Neural cell (in vitro differentiated cells): ENCODE measurements at regions not wholly inside any gene's neighbourhood (a gene's known extent, or its start where the extent isn't known, plus 50 kb on each side); places are given as distances from the start of the nearest gene placed in this dataset.

ENCODE experiments used
- H2AFZ ChIP-seq: fragments of 200-600, 300-800 bp; sonication (generic), shearing (Covaris generic); 2 replicates; pipeline ENCODE4 v1.6.0; 2014; ENCODE audit warnings: low read depth, mild to moderate bottlenecking, antibody characterized with exemption, low read length, moderate library complexity
- H3F3A ChIP-seq: fragments of 200-600 bp; shearing (Covaris generic); 2 replicates; pipeline ENCODE4 v1.6.1; 2016; ENCODE audit warnings: mild to moderate bottlenecking, moderate library complexity, mixed read lengths, antibody characterized with exemption, low read length; ENCODE audit not compliant: insufficient read depth, poor library complexity, severe bottlenecking
- H3K27ac ChIP-seq: fragments of 200-600, 300-800 bp; sonication (generic), shearing (Covaris generic); 2 replicates; pipeline ENCODE4 v1.5.1; 2014; ENCODE audit warnings: mild to moderate bottlenecking, low read length, moderate library complexity
- H3K27me3 ChIP-seq: fragments of 300-800, 200-600 bp; sonication (generic), shearing (Covaris generic); 2 replicates; pipeline ENCODE4 v1.6.0; 2014; ENCODE audit warnings: mild to moderate bottlenecking, low read depth, low read length, moderate library complexity; ENCODE audit not compliant: insufficient read depth
- H3K36me3 ChIP-seq: fragments of 300-800, 200-600 bp; sonication (generic), shearing (Covaris generic); 2 replicates; pipeline ENCODE4 v1.5.1; 2014; ENCODE audit warnings: mild to moderate bottlenecking, antibody characterized with exemption, low read length, moderate library complexity; ENCODE audit not compliant: insufficient read depth
- H3K4me2 ChIP-seq: fragments of 300-800, 200-600 bp; sonication (generic), shearing (Covaris generic); 2 replicates; pipeline ENCODE4 v1.6.0; 2014; ENCODE audit warnings: mild to moderate bottlenecking, low read length
- H3K4me3 ChIP-seq: fragments of 300-800, 200-600 bp; sonication (generic), shearing (Covaris generic); 2 replicates; pipeline ENCODE4 v1.5.1; 2014; ENCODE audit warnings: mild to moderate bottlenecking, low read length, moderate library complexity
- H3K79me2 ChIP-seq: fragments of 200-600 bp; shearing (Covaris generic); replicated peaks from 2 replicates; pipeline ENCODE4 v1.6.0; 2014; ENCODE audit warnings: mild to moderate bottlenecking, low read length, moderate library complexity; ENCODE audit not compliant: insufficient read depth
- H3K9ac ChIP-seq: fragments of 300-800, 200-600 bp; sonication (generic), shearing (Covaris generic); 2 replicates; pipeline ENCODE4 v1.6.1; 2016; ENCODE audit warnings: mild to moderate bottlenecking, low read length, mixed read lengths
- H3K9me2 ChIP-seq: fragments of 200-600 bp; shearing (Covaris generic); 2 replicates; pipeline ENCODE4 v1.6.1; 2016; ENCODE audit warnings: mild to moderate bottlenecking, low read length, mixed read lengths; ENCODE audit not compliant: insufficient read depth
- H3K9me3 ChIP-seq: fragments of 200-600, 300-800 bp; sonication (generic), shearing (Covaris generic); 2 replicates; pipeline ENCODE4 v1.6.1; 2016; ENCODE audit warnings: mild to moderate bottlenecking, mixed run types, low read length, moderate library complexity, mixed read lengths
- H4K20me1 ChIP-seq: fragments of 200-600 bp; shearing (Covaris generic); 2 replicates; pipeline ENCODE4 v1.6.1; 2016; ENCODE audit warnings: mild to moderate bottlenecking, mixed run types; ENCODE audit not compliant: insufficient read depth
- EP300 ChIP-seq: fragments of 450-650 bp; conservative IDR thresholded peaks from 2 replicates; pipeline ENCODE4 v1.6.1; 2014; ENCODE audit warnings: antibody characterized with exemption, mild to moderate bottlenecking, moderate library complexity; ENCODE audit not compliant: poor library complexity, severe bottlenecking
- EZH2 ChIP-seq: fragments of 200-600, 300-800 bp; shearing (Covaris generic), sonication (generic); IDR thresholded peaks from 2 replicates; pipeline ENCODE4 v1.6.1; 2014; ENCODE audit warnings: antibody characterized with exemption, low read length, borderline replicate concordance, mild to moderate bottlenecking; ENCODE audit not compliant: insufficient read depth, poor library complexity, severe bottlenecking
- MXI1 ChIP-seq: fragments of 450-650 bp; conservative IDR thresholded peaks from 2 replicates; pipeline ENCODE4 v1.6.1; 2014; ENCODE audit warnings: antibody characterized with exemption, mild to moderate bottlenecking; ENCODE audit not compliant: poor library complexity, severe bottlenecking
- POLR2AphosphoS5 ChIP-seq: IDR thresholded peaks from 2 replicates; pipeline ENCODE4 v1.6.1; 2012
- RAD21 ChIP-seq: fragments of 450-650 bp; conservative IDR thresholded peaks from 2 replicates; pipeline ENCODE4 v1.6.1; 2014; ENCODE audit warnings: antibody characterized with exemption, mild to moderate bottlenecking, moderate library complexity
- SMC3 ChIP-seq: fragments of 450-650 bp; conservative IDR thresholded peaks from 2 replicates; pipeline ENCODE4 v1.6.1; 2014; ENCODE audit warnings: antibody characterized with exemption, mild to moderate bottlenecking, moderate library complexity; ENCODE audit not compliant: poor library complexity
- TAF1 ChIP-seq: IDR thresholded peaks from 2 replicates; pipeline ENCODE4 v1.6.1; 2012; ENCODE audit warnings: low read depth
- TF ChIP-seq, protein P1 (sequence below): IDR thresholded peaks from 2 replicates; pipeline ENCODE4 v1.6.1; 2012; ENCODE audit warnings: borderline replicate concordance
- TF ChIP-seq, protein P2 (sequence below): fragments of 450-650 bp; IDR thresholded peaks from 2 replicates; pipeline ENCODE4 v1.5.1; 2014; ENCODE audit warnings: antibody characterized with exemption, mild to moderate bottlenecking, moderate library complexity; ENCODE audit not compliant: poor library complexity, severe bottlenecking

DNA sequence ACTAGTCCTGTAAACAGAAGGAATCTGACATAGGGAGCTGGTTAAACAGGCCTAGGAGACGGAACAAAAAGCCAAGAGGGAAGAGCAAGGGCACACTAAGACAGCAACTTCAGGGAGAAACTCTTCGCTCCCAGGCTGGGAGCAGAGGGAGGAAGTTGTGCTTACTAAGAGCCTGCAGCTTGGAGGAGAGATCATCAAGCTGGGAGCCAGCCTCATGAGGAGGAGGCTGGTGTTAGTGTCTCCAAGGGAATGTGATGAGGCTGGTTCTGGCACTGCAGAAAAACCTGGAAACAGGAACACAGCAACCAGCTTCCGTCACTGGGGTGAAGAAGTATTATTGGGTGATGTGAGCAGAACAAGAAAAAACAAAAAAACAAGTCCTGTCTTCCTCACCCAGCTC is 1027.3 kb downstream of the UQCRFS1 start:
- H3K4me3 ChIP-seq: no peak overlapping the region
- no peak for TF ChIP-seq TAF1
- no peak for TF ChIP-seq SMC3
- no peak for TF ChIP-seq MXI1
- no peak for TF ChIP-seq RAD21
- no peak for TF ChIP-seq EP300
- TF ChIP-seq POLR2AphosphoS5: no peak
- TF ChIP-seq EZH2: no peak
- TF ChIP-seq, protein P1, sequence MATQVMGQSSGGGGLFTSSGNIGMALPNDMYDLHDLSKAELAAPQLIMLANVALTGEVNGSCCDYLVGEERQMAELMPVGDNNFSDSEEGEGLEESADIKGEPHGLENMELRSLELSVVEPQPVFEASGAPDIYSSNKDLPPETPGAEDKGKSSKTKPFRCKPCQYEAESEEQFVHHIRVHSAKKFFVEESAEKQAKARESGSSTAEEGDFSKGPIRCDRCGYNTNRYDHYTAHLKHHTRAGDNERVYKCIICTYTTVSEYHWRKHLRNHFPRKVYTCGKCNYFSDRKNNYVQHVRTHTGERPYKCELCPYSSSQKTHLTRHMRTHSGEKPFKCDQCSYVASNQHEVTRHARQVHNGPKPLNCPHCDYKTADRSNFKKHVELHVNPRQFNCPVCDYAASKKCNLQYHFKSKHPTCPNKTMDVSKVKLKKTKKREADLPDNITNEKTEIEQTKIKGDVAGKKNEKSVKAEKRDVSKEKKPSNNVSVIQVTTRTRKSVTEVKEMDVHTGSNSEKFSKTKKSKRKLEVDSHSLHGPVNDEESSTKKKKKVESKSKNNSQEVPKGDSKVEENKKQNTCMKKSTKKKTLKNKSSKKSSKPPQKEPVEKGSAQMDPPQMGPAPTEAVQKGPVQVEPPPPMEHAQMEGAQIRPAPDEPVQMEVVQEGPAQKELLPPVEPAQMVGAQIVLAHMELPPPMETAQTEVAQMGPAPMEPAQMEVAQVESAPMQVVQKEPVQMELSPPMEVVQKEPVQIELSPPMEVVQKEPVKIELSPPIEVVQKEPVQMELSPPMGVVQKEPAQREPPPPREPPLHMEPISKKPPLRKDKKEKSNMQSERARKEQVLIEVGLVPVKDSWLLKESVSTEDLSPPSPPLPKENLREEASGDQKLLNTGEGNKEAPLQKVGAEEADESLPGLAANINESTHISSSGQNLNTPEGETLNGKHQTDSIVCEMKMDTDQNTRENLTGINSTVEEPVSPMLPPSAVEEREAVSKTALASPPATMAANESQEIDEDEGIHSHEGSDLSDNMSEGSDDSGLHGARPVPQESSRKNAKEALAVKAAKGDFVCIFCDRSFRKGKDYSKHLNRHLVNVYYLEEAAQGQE: no peak
- TF ChIP-seq, protein P2, sequence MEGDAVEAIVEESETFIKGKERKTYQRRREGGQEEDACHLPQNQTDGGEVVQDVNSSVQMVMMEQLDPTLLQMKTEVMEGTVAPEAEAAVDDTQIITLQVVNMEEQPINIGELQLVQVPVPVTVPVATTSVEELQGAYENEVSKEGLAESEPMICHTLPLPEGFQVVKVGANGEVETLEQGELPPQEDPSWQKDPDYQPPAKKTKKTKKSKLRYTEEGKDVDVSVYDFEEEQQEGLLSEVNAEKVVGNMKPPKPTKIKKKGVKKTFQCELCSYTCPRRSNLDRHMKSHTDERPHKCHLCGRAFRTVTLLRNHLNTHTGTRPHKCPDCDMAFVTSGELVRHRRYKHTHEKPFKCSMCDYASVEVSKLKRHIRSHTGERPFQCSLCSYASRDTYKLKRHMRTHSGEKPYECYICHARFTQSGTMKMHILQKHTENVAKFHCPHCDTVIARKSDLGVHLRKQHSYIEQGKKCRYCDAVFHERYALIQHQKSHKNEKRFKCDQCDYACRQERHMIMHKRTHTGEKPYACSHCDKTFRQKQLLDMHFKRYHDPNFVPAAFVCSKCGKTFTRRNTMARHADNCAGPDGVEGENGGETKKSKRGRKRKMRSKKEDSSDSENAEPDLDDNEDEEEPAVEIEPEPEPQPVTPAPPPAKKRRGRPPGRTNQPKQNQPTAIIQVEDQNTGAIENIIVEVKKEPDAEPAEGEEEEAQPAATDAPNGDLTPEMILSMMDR: no peak
- H3K79me2 ChIP-seq: no peaks in the 10 kb centered on the region
- no peaks in the 10 kb centered on the region for H3K36me3 ChIP-seq
- no peak overlapping the region for H3K27ac ChIP-seq
- no peaks in the 10 kb centered on the region for H3F3A ChIP-seq
- H3K4me2 ChIP-seq: no peak overlapping the region
- H2AFZ ChIP-seq: no peak overlapping the region
- no peak overlapping the region for H3K9ac ChIP-seq
- no peaks in the 10 kb centered on the region for H4K20me1 ChIP-seq
- H3K9me3 ChIP-seq: no peaks in the 10 kb centered on the region
- no peaks in the 10 kb centered on the region for H3K27me3 ChIP-seq
- H3K9me2 ChIP-seq: no peaks in the 10 kb centered on the region

DNA sequence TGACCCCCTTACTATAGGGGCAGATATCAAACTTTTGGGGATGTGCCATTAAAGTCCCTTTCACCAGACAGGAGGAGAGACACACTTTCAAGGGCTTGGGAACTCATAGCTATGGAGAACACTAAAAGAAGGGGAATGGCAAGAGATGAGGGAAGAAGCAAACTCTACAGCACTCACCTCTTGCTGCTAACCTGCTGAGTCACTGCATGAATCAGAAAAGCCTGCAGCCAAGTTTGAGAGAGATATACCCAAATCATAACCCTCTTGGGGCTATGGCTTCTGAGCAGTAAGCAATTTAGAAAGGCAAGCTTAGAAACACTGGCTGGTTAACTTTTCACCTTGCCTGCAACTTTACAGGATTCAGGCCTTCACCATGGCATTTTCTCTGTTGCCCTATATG is 1028.0 kb downstream of the UQCRFS1 start:
- H3K36me3 ChIP-seq: no peaks in the 10 kb centered on the region
- H3K27ac ChIP-seq: no peak overlapping the region
- no peak overlapping the region for H3K4me2 ChIP-seq
- H3K9me2 ChIP-seq: no peaks in the 10 kb centered on the region
- no peak overlapping the region for H3K9ac ChIP-seq
- no peak for TF ChIP-seq EP300
- no peak for TF ChIP-seq RAD21
- H3K27me3 ChIP-seq: no peaks in the 10 kb centered on the region
- H3K9me3 ChIP-seq: no peaks in the 10 kb centered on the region
- H3F3A ChIP-seq: no peaks in the 10 kb centered on the region
- H3K4me3 ChIP-seq: no peak overlapping the region
- no peak overlapping the region for H2AFZ ChIP-seq
- no peaks in the 10 kb centered on the region for H4K20me1 ChIP-seq
- H3K79me2 ChIP-seq: no peaks in the 10 kb centered on the region

DNA sequence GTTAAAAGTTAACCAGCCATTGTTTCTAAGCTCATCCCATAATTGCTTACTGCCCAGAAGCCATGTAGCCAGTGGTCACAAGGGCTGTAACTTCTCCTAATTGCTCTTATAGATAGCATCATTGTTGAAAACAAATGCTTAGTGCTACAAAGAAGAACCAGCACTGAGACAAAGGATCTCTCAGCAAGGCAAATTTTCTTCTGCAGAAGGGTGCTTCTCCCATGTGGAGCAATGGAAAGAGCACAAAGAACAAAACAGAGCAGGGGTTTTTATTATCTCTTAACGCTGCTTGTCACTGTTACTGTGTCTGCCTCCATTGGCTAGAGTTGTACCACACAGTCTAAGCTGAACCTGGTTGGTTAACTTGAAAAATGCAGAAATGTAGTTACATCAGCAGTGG is 1036.8 kb downstream of the UQCRFS1 start:
- H3K27me3 ChIP-seq: no peaks in the 10 kb centered on the region
- no peak overlapping the region for H3K4me3 ChIP-seq
- no peaks in the 10 kb centered on the region for H3K9me3 ChIP-seq
- no peak for TF ChIP-seq EZH2
- TF ChIP-seq RAD21: no peak
- TF ChIP-seq POLR2AphosphoS5: no peak
- TF ChIP-seq EP300: no peak
- TF ChIP-seq TAF1: no peak
- no peak for TF ChIP-seq SMC3
- TF ChIP-seq, protein P1: no peak
- TF ChIP-seq MXI1: no peak
- TF ChIP-seq, protein P2: no peak
- no peaks in the 10 kb centered on the region for H3K9me2 ChIP-seq
- no peak overlapping the region for H3K9ac ChIP-seq
- no peaks in the 10 kb centered on the region for H4K20me1 ChIP-seq
- no peaks in the 10 kb centered on the region for H3K79me2 ChIP-seq
- H3K27ac ChIP-seq: no peak overlapping the region
- H3K36me3 ChIP-seq: no peaks in the 10 kb centered on the region
- H3F3A ChIP-seq: no peaks in the 10 kb centered on the region
- no peak overlapping the region for H2AFZ ChIP-seq
- H3K4me2 ChIP-seq: no peak overlapping the region
